ENCODE measurements at regions not wholly inside any gene's neighbourhood (a gene's known extent, or its start where the extent isn't known, plus 50 kb on each side); places are given as distances from the start of the nearest gene placed in this dataset.

GRCh38 chr13:75023609-75024008, 458.4 kb downstream of the TBC1D4 start:
- no peaks in the 10 kb centered on the region for H3K4me1 Mint-ChIP-seq
- CTCF ChIA-PET = no interaction called here

GRCh38 chr13:75021151-75021550, 460.8 kb downstream of the TBC1D4 start:
- H3K4me1 Mint-ChIP-seq = peaks cover 7% of the 10 kb centered on the region
- DNase-seq (ENCODE audit: low spot score) = no peak
- no peak for ATAC-seq
- CTCF ChIA-PET = interaction anchor here (1.5 kb wide), 1 partner anchor 199 kb away, joined by 3 read pairs; no protein-coding TSS in a partner anchor
- no peaks in the 10 kb centered on the region for H3K36me3 Mint-ChIP-seq
- no peak for TF ChIP-seq EMX1 (CRISPR knock-in tag; IDR thresholded peaks at IDR 0.05)
- TF ChIP-seq E2F5 (CRISPR knock-in tag; IDR thresholded peaks at IDR 0.05) = no peak
- TF ChIP-seq AFF4 (CRISPR knock-in tag; IDR thresholded peaks at IDR 0.05; ENCODE audit: borderline replicate concordance) = no peak
- no peak for TF ChIP-seq ARID4B (CRISPR knock-in tag; IDR thresholded peaks at IDR 0.05; ENCODE audit: borderline replicate concordance)
- no peak for TF ChIP-seq TP53 (CRISPR knock-in tag; IDR thresholded peaks at IDR 0.05)
- TF ChIP-seq SOX15 (CRISPR knock-in tag; IDR thresholded peaks at IDR 0.05) = no peak
- no peak for TF ChIP-seq ZBTB21 (CRISPR knock-in tag; IDR thresholded peaks at IDR 0.05; ENCODE audit: borderline replicate concordance)
- H3K9me3 Mint-ChIP-seq = no peaks in the 10 kb centered on the region
- POLR2A ChIA-PET = no interaction called here
- no peaks in the 10 kb centered on the region for H3K27me3 Mint-ChIP-seq (ENCODE audit: low read depth)
- no peak overlapping the region for H3K4me3 Mint-ChIP-seq
- no peak overlapping the region for H3K27ac Mint-ChIP-seq

More at GRCh38 chr13:75023609-75024008, 458.4 kb downstream of the TBC1D4 start:
- Mint-ChIP-seq H3K4me3 (no peak overlapping the region), H3K36me3 (peaks cover under 1% of the 10 kb centered on the region; the same call in 1 of the 2 replicates), H3K27ac (no peak overlapping the region), H3K9me3 (peaks cover 8% of the 10 kb centered on the region), H3K27me3 (ENCODE audit: low read depth) (no peaks in the 10 kb centered on the region)
- DNase-seq (ENCODE audit: low spot score) (no peak), ATAC-seq (no peak)
- POLR2A ChIA-PET = no interaction called here
- TF ChIP-seq ZNF416 (CRISPR knock-in tag; IDR thresholded peaks at IDR 0.05) = no peak
- TF ChIP-seq ZNF423 (CRISPR knock-in tag; IDR thresholded peaks at IDR 0.05) = no peak
- TF ChIP-seq PRDM15 (CRISPR knock-in tag; IDR thresholded peaks at IDR 0.05) = no peak
- TF ChIP-seq ESRRA (CRISPR knock-in tag; IDR thresholded peaks at IDR 0.05; ENCODE audit: borderline replicate concordance) = no peak

All from WTC11 (cell line).